Activated naive CD8-positive, alpha-beta T cell treated with anti-CD3 and anti-CD28 coated beads, Interleukin-2, amount 50 U/mL, for 16 hours (primary cell): ENCODE measurements at regions not wholly inside any gene's neighbourhood (a gene's known extent, or its start where the extent isn't known, plus 50 kb on each side); places are given as distances from the start of the nearest gene placed in this dataset.

Experiments
- DNase-seq: peaks from one replicate; pipeline ENCODE4 v3.0.0-alpha.2; 2020; ENCODE audit warnings: low read depth, low spot score

DNA sequence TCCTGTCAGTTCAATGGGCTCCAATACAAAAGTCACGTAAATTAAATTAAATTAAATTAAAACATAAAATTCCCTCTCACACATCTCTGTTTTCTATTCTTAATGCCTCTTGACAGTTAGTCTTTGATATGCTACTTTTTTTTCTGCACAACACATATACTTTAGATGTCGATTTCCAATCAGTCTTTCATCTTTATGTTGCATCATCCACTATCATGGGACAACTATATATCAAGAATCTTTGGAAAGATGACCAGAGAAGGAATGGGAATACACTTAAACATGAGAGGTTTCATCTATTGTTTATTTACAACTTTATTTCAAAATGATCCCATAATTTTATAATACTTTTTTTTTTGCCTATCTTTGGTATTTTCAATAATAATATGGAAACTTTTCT lies 733.3 kb upstream of the FANCL start:
- DNase-seq = no peak

DNA sequence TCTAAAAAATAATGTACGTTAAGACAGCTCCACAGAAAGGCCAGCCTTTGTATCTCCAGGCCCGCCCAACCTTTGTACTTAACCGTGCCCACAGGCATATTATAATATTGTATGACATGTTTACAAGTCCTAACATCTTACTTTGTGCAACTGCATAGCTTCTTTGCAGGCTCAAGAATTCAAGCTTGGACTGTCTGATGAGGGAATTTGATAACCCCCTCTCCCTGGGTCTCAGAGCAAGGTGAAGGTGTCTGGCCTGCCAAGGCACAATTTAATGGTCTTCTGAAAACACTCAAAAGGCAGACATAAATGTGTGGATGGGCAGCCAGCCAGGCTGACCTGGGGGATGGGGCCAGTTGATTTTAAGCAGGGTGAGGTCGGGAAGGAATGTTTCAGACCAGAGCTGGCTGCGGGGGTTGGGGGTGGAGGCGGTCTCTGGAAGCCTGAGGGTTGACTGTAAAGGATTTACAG lies 732.7 kb upstream of the FANCL start:
- no peak for DNase-seq

DNA sequence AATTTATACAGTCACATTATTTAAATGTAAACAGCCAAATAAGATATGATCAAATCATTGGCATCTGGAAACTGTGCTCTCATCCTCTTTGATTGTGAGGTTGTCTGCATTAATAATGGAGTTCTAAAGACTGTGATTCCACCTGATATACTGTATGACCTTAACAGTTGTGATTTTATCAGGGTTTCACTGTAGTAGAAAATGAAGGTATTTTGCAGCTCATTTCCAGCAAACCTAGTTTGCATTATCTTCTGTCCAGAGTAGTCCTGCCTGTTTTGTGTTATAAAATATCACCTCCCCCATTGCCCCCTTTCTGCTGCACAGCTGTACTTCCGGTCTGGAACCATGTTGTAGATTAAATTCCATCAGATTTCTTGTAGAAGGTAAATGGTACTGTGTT lies 731.6 kb upstream of the FANCL start:
- no peak for DNase-seq

DNA sequence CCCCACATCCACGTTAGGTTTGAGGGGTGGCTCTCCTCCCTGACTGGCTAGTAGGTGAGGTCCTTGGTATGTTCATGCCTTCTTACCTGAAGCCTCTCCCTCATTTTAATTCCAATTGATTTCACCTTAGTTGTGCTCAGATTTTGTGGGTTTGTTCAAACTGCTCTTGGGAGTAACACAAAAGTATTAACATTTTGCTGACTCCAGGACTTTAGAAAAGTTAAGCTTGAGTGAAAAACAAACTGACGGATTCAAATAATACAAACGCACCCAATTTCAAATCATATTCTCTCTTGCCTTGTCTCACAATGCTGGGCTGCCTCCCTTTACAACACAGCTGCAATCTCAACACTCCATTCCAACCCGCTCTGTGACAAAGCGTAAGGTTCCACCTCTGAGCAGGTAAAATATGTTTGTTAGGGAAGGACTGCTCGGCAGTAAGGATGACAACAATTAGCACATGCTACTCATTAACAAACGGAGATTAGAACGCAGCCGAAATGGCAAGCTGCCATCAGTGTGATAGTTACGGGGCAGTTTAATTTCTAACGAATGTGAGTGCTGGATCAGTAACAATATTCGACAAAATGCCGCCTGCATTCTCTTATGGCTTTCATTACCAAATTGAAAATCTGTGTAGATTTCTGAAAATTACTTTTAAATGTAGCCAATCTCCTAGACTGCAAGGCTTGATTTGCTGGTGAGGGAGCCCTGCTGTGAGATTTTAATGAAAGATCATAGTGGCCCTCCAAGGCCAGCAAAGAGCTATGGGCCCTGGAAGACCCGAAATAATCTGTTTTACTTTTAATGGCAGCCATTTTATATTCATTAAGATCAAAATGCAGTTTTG lies 730.6 kb upstream of the FANCL start:
- no peak for DNase-seq

DNA sequence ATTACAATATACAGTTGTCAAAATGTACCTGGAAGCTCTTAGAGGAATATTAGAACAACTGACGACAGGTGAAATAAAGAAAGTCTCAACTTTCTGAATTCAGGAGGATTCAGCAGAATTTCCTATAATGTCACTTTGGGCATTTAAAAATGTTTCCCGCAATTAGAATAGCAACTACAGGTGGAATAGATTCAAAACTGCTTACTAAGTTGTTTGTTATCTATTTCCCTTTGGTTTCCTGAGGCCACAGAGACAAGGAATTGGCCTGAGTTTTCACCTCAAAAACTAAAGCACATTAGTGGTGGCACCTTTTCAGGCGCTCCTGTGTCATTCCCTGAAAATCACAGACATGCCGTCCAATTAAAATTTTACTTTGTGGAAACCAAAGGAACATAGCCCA lies 729.2 kb upstream of the FANCL start:
- DNase-seq = no peak

DNA sequence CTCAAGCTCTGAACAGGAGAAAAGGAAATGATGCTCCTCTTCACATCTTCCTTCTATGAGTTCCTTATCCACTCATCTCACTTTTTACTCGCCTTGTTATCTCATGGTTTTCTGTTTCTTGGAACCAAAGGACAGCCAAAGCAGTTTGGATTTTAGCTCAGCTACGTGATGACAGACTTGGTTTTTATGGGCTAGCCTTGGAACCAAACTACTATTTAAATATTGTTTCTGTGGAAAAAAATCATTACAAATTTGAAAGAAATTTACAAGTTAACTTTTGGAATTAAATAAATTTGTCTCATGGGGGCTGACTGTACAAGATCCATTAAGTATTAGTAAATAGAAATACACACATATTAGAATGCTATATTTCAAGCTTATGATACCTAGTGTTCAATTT lies 727.8 kb upstream of the FANCL start:
- DNase-seq = no peak

DNA sequence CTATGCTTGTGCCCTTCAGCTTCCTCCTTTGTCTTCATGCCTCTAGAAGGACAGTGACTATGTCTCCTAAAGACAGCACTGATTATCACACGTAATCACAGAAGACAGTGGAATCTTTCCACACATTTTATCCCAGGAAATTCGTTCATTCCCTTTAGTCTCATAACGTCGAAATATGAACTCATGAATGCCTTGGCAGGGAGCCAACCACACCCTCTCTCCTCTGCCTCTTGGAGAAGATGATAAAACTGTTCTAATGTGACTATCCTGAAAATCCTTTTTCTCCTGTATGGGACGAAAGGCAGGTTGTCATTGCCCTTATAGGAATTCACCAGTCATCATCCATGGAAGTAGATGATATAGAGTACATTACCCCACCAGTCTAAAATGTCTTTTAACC lies 726.6 kb upstream of the FANCL start:
- DNase-seq = no peak

DNA sequence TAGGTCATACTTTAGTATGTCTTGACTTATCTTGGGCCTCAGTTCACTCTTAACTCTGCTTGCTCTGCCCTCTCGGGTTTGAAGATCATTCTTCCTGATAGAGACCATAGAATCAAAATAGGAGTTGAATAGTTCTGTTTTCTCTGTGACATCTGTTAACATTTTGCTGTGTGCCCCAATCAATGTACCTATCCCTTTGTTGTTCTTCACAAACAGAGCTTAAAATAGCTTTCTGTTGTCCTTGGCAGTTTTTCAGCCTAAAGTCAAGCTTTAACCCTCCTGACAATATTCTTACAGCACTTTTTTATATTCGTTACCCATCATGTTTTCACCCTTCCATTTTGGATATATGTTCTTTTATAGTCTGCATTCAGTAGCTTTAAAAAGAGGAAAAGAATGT lies 724.5 kb upstream of the FANCL start:
- no peak for DNase-seq

DNA sequence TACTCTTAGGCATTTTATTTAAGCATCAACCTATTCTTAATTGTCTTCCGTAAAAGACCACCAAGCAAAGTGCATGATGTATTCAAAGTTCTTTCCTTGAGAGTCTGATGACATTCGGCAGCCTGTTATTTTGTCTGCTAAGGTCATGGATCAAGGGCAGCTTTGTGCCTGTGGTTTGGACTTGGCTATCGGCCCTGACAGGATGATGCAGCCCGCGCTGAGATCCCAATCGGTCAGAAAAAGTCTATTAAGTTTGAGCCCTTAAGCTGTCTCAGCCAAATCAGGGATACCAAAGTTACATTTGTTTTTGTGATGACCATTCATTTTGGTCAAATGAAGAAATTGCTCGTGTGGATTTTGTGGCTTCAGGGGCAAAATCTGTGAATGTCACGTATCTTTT lies 718.9 kb upstream of the FANCL start:
- DNase-seq = no peak

DNA sequence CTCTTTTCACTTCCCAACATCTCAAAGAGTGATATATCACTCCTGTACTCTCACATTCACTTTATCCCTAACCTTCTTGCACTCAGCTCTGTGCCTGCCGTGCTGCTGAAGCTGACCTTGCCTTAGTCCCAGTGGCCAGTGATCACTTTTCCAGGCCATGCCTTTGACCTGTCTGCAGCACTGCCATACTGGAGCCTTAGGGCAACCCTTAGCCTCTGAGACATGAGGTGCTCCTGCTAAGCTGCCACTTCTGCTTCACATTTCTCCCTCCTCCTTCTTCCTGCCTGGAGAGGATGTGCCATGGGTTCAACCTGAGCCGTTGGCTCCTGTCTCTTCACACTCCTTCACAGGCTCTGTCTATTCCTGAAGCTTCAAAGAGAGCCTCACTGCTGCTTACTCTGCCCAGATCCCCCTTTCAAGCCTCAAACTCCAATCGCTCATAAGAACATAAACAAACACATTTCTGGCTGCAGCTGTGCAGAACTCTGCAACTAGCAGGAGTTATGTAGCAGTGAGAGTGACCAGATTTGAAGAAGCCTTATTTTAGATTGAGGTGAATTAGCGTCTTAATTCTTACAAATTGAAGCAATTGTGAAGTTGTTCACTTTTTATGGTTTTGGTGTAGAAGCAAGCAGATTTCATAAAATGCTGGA lies 716.2 kb upstream of the FANCL start:
- no peak for DNase-seq

DNA sequence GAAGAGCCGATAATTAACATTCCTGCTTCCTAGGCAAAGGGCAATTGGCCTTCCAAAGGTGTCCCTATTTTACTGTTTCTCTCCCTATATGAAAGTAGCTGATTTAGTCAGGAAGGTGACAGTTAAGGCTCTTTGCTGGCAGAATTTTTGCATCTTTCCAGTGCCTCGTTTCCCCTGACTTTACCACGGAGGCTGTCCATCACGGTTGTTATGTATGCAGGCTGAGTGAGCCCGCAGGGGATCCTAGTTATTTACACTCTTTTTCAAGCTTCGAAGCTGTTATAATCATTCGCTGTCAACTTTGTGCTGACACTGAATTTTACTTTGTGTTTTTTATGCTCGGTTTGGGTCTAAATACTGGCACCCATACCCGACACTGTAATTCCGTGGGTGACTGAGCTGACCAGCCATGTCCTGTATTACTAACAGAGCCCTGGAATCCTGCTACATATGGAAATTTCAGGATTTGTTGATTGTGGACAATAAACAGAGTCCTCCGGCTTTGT lies 713.8 kb upstream of the FANCL start:
- no peak for DNase-seq

DNA sequence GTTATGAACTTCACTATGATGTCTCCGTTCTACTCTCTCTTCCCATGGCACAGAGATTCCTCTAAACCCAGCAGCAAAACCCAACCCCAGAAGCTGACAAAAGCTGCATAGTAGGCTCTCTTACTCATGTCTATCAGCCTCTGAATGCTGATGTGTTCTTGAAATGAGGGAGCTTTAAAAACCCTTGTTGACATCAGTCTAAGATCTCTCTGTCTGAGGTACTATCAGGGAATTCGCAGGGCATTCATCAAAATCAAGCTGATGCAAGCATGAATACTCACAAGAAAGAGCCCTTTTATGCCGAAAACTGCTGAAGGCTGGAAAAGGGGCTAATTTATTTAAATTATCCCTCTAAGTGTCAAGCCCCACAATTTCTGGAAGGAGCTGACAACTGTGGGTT lies 710.6 kb upstream of the FANCL start:
- DNase-seq = no peak

DNA sequence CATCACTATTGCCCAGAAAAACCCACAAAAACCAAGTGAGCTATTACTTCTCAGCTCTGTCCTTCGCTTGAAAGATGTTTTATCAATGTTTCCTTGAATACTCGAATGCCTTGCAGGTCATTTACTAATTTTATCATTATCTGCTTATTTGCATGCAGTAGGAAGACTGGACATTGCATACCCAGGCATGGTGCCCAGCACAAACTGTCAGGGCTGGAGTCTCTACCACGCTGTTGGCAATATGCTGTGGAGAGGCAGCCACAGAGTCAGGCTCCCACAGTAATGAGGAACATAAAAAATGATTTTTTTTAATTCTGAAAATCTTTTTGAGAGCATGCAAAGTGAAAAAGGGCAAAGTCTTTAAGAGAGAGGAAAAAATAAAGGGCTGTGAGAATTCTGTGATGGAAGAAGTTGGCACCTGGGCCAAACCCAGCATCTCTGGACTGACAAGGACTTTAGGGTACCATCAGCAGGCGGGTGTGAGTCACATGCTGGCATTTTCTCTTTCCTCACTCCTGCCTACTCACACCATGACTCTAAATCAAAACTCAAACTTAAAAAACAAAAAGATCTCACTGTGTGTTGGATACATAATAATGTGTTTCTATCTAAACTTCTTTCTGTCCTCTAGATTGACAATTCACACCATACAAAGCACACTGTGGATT lies 709.8 kb upstream of the FANCL start:
- no peak for DNase-seq

DNA sequence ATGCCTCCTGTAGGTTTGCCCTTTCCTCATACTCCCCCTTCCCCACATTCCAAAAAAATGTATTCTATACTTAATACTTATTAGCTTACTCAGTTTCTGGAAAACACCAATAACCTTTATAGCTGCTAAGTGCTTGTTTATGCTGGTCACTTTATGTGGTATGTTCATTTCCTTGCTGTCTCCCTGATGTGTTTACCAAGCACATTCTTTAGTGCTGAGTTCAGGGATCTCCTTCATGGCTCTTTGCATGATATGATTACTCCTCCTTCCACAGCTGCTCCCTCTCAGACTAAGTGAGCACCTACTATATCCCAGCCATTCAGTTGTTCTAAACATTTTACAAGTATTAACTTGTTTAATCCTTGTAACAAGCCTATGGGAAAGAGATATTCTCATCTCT lies 698.3 kb upstream of the FANCL start:
- no peak for DNase-seq

DNA sequence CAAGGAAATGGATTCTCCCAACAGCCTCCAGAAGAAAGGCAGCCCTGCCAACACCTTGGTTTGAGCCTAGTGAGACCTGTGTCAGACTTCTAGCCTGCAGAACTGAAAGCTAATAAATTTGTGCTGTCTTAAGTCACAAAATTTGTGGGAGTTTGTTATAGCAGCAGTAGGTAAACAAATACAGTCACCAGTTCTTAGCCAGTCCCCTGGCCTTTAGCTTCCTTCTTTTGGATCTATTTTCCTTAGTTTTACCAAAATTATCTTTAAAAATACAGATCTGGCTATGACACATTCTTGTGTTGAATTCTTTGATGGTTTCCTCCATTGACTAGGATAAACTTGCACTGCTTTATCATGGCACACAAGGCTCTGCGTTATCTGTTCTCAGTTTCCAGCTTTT lies 697.9 kb upstream of the FANCL start:
- DNase-seq = no peak

DNA sequence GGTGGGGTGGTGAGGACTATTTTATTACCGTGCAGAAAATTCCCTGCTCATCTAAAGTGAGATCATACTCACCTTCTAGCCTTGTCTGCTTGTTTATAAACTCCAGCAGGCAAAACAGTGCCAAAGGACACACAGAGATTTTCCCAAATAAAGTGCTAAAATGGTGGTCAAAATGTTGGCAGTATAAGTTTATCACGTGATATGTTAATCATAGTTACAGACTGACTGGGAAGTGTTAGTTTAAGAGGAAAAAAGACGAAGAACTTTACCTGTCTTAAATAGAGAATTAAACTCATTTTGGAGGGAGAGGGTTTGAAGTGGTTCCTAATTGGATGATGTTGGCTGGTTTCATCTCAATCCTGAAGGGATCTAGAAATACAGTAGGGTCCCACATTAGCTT lies 691.7 kb upstream of the FANCL start:
- DNase-seq = no peak

DNA sequence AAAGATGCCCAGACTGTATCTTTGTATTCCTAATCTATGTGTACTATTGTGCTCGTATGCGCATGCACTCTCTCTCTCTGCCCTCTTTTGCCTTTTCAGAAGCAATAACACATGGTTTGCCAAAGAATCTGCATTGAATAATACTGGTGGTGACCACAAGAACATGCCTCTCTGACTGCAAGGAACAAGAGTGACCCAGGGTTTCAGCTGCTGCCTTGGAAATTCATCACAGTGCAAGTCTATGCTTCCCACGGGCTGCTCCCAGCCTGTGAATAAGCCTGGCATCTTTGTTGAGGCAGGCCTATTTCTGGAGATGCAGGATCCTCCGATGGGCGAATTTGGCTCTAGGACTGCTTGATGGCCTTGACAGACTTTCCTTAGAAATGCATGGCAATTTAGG lies 689.4 kb upstream of the FANCL start:
- no peak for DNase-seq

DNA sequence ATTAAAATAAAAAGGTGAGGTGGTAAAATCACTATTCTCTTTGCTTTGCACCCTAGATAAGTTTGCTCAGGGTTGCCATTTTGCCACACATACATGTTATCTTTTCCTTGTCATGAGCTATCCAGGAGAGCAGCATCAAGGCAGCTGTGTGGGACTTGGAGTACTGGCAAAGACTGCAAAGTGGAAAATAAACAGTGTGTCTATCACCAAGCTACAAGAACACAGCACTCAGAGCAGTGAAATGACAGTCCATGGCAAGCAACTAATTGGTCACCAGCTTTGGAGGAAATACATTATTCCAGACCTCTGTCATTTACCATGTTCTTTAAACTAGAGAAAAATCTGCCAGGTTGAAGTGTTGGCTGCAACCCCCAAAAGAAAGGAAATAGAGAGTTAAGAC lies 687.8 kb upstream of the FANCL start:
- DNase-seq = no peak

DNA sequence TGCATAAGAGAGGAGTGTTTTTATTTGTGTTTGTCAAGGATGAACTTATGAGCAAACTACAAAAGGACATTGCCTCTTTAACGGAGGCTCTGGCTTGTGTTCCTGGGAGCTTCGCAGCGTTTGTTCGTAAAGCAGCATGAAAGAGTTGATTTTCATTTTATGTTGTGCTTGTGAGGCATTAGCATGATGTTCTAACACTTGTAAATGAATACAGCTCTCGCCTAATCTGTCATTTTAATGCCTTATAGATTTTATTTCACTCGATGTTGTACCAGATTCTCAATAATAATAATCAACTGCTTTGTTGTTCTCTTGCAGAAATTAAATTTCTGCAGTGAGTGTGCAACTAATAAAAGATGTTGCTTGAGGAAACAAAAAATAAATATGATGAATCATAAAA lies 687.3 kb upstream of the FANCL start:
- no peak for DNase-seq

DNA sequence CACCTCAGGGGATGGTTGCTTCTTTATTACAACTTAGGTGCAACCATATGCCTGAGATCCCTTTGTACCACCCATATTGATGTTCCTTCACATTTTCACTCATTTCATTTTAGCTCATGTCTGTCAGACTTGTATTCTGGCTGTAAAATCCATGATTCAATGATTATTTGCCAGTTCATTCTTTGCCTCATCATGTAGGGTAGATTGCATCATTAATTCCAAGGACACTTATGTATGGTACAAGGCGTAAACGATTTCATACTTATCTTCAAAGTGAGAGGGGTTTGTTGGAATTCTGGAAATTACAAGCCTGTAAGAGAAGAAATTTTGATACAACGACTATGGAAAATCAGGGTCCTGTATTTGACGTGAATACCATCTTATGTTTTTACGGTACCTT lies 685.0 kb upstream of the FANCL start:
- no peak for DNase-seq

DNA sequence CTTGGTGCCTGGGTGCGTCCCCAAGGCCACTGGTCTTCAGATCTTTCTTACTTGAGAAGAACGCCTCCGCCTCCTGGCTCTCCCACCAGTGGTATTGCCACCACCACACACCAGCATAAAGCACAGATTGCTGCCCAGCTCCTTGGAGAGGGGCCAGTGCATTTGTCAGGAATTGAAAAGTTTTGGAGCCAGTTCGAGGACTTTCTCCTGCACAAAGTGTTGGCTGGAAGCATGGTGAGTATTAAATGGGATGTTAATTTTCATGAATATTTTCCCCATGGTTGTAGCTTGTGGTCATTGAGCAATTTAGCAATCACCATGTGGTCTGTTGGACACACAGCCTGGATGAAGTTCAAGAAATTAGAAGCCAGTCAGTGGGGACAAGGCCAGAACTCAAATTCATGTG lies 684.6 kb upstream of the FANCL start:
- DNase-seq = no peak

DNA sequence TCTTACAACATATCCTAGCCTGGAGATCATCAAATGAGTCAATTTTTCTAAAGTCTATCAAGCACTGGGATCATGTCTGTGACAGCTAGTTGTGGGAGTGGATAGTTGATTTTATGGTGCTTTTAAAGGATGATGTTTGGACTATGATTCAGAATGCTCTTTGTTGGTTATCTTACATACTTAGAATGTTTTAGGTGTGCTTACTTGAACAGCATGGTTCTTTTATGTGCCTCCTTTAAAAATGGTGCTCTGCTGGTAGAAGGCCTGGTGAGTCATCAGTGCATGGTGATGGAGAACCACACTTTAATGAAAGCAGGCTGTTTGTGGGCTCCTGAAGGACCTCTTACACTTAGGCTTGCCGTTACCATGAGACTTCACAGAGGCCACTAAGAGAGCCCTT lies 682.7 kb upstream of the FANCL start:
- DNase-seq = no peak

DNA sequence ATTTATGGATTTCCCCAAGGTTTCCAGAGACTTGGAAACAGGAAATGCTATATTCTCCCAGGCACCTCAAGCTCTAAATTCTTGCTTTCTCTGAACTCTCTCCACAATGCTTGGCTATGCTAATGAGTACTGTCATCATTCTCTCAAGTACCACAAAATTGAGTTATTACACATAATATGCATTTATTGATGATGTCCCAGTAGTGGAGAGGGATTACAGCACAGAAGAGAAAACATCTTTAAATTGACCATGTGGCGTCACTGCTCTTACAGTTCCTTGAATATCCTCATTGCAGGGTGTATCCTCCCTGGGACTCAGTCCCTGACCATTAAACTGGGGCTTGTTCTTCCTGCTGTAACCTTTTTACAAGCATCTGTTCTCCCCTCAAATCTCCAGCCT lies 681.1 kb upstream of the FANCL start:
- no peak for DNase-seq
